ENCODE measurements at regions not wholly inside any gene's neighbourhood (a gene's known extent, or its start where the extent isn't known, plus 50 kb on each side); places are given as distances from the start of the nearest gene placed in this dataset.
"Not testable (repeated sequence)": the region's sequence is repeated elsewhere in the genome, so short reads cannot be mapped to it uniquely, and the experiment has no call there.

DNA sequence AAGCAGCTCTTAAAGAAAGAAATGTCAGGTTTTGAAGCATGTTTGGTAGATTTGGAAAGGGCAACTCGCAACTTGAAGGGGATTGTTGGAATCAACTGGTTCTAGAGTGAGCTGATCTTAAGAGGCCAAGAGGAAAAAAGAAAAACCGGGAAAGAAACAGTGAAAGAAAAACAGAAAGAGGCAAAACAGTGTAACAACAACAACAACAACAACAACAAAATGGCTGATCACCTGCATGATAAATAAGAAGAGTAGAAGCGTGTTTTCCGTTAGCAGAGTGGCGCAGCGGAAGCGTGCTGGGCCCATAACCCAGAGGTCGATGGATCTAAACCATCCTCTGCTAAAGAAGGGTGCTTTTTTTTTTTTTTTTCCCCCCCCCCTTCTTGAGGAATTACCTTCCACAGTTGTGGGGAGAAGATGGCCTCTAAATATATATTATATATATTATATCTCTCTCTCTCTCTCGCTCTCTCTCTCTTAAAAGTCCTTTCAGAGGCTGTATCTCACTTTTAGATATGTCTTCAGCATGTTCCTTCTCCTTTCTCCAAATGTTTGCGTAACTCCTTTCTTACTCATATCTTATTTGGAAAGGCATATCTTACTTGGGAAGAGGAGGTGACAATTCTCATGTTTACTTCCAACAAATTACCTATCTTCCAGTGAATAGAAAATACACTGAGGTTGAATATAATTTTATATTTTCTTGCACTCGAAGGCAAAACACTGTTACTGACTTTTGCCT lies 134.4 kb downstream of the OR2B2 start:
- ATAC-seq (replicated peaks in 1 of 4) = no peak
- CTCF ChIA-PET = no interaction called here
- peaks cover 4 to 19% of the 10 kb centered on the region in 2 donors for H3K27me3 Mint-ChIP-seq

DNA sequence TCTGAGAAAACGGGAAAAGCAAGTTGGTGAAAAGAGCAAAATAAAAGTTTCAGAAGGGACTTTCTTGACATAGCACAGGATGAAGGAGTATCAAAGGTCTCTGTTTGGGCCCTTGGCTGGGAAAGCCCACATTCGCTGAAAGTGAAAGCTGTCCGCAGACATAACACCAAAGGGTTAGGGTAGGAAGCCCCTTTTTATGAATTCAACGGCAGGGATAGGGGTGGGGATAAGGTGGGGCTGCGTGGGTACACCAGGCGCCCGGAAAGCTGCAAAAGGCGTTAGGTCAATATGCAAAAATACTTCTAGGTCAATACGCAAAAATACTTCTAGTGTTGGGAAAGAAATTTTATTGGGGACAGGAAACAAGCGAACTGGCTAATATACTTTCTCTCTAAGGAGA lies 135.1 kb downstream of the OR2B2 start:
- WGBS (ENCODE audit: insufficient coverage) = 75% methylated on average over 9 of the region's 10 CpGs
- Mint-ChIP-seq H3K27ac (no peak overlapping the region), H3K9me3 (no peaks in the 10 kb centered on the region), H3K36me3 (no peaks in the 10 kb centered on the region), H3K4me3 (no peak overlapping the region), H3K27me3 (peaks cover 4 to 19% of the 10 kb centered on the region in 2 donors), H3K4me1 (peaks cover 4 to 5% (median 5%) of the 10 kb centered on the region in 3 donors)
- Histone ChIP-seq H3K4me1 (ENCODE audit: control insufficient read depth in 1 of 2, extremely low read depth in 1 of 2, insufficient read depth in 2 of 2, low read length in 2 of 2) (peaks cover 0 to 8% of the 10 kb centered on the region in 2 experiments), H3K27ac (ENCODE audit: low read length) (no peak overlapping the region), H3K27me3 (replicated peaks in 1 of 2; ENCODE audit: control insufficient read depth in 2 of 2, extremely low read depth in 1 of 2, insufficient read depth in 2 of 2, low read length in 1 of 2) (peaks cover 0 to 3% of the 10 kb centered on the region in 2 experiments), H3K4me3 (ENCODE audit: control insufficient read depth in 1 of 2, extremely low read depth in 1 of 2, low read length in 1 of 2) (no peak overlapping the region), H3K36me3 (ENCODE audit: control insufficient read depth in 2 of 2, extremely low read depth in 1 of 2, insufficient read depth in 1 of 2, low read length in 1 of 2) (no peaks in the 10 kb centered on the region), H3K9me3 (no peaks in the 10 kb centered on the region)
- ChIA-PET POLR2A (interaction anchor here in 1 of 2 donors (0.6 kb wide), 1 partner anchor 1959 kb away, joined by 3 read pairs; no protein-coding TSS in a partner anchor), CTCF (no interaction called here)
- ATAC-seq (replicated peaks in 1 of 4) (no peak), DNase-seq (no peak)

More for the DNA sequence above, 134.4 kb downstream of the OR2B2 start:
- no peak for DNase-seq
- POLR2A ChIA-PET = no interaction called here
- Mint-ChIP-seq H3K4me3 (no peak overlapping the region), H3K27ac (no peak overlapping the region), H3K4me1 (no peaks in the 10 kb centered on the region), H3K9me3 (no peaks in the 10 kb centered on the region), H3K36me3 (no peaks in the 10 kb centered on the region)
- H3K4me1 ChIP-seq (ENCODE audit: control insufficient read depth in 1 of 2, extremely low read depth in 1 of 2, insufficient read depth in 2 of 2, low read length in 2 of 2) = peaks cover 0 to 2% of the 10 kb centered on the region in 2 experiments
- no peak overlapping the region for H3K4me3 ChIP-seq (ENCODE audit: control insufficient read depth in 1 of 2, extremely low read depth in 1 of 2, low read length in 1 of 2)
- H3K9me3 ChIP-seq = no peaks in the 10 kb centered on the region
- no CpG with 5 or more reads among the region's 11 CpGs for WGBS (ENCODE audit: insufficient coverage)
- no peak overlapping the region for H3K27ac ChIP-seq (ENCODE audit: low read length)
- no peaks in the 10 kb centered on the region for H3K36me3 ChIP-seq (ENCODE audit: control insufficient read depth in 2 of 2, extremely low read depth in 1 of 2, insufficient read depth in 1 of 2, low read length in 1 of 2)
- H3K27me3 ChIP-seq (replicated peaks in 1 of 2; ENCODE audit: control insufficient read depth in 2 of 2, extremely low read depth in 1 of 2, insufficient read depth in 2 of 2, low read length in 1 of 2) = peaks cover 0 to 3% of the 10 kb centered on the region in 2 experiments

- Mint-ChIP-seq H3K36me3 (no peaks in the 10 kb centered on the region), H3K27me3 (peaks cover 4 to 19% of the 10 kb centered on the region in 2 donors)
- POLR2A ChIA-PET = interaction anchor here in 1 of 2 donors (0.6 kb wide), 1 partner anchor 1960 kb away, joined by 3 read pairs; no protein-coding TSS in a partner anchor
These were observed 135.7 kb downstream of the OR2B2 start for GRCh38 chr6:27776504-27776903.

GRCh38 chr6:27775796-27776184 lies 136.4 kb downstream of the OR2B2 start:
- ATAC-seq (replicated peaks in 1 of 4) = no peak
- Mint-ChIP-seq H3K27ac (no peak overlapping the region), H3K9me3 (no peaks in the 10 kb centered on the region), H3K27me3 (peaks cover 7 to 19% of the 10 kb centered on the region in 2 donors), H3K4me3 (no peak overlapping the region), H3K4me1 (peaks cover 8% of the 10 kb centered on the region in 3 donors), H3K36me3 (no peaks in the 10 kb centered on the region)
- H3K36me3 ChIP-seq (ENCODE audit: control insufficient read depth in 2 of 2, extremely low read depth in 1 of 2, insufficient read depth in 1 of 2, low read length in 1 of 2) = no peaks in the 10 kb centered on the region
- H3K27me3 ChIP-seq (replicated peaks in 1 of 2; ENCODE audit: control insufficient read depth in 2 of 2, extremely low read depth in 1 of 2, insufficient read depth in 2 of 2, low read length in 1 of 2) = peaks cover 0 to 3% of the 10 kb centered on the region in 2 experiments
- CTCF ChIA-PET = interaction anchor here in 1 of 2 donors (0.6 to 1.0 kb wide), 4 partner anchors 24 to 120 kb away, joined by 3 to 6 read pairs (median 3); no protein-coding TSS in a partner anchor
- peaks cover 0 to 12% of the 10 kb centered on the region in 2 experiments for H3K4me1 ChIP-seq (ENCODE audit: control insufficient read depth in 1 of 2, extremely low read depth in 1 of 2, insufficient read depth in 2 of 2, low read length in 2 of 2)
- no peak for DNase-seq
- WGBS (ENCODE audit: insufficient coverage) = 86% methylated on average over 3 of the region's 9 CpGs
- no peak overlapping the region for H3K27ac ChIP-seq (ENCODE audit: low read length)
- POLR2A ChIA-PET = interaction anchor here in 1 of 2 donors (0.6 kb wide), 1 partner anchor 92 kb away, joined by 4 read pairs; a partner anchor contains a TSS
- no peak overlapping the region for H3K4me3 ChIP-seq (ENCODE audit: control insufficient read depth in 1 of 2, extremely low read depth in 1 of 2, low read length in 1 of 2)
- H3K9me3 ChIP-seq = no peaks in the 10 kb centered on the region

More at GRCh38 chr6:27776504-27776903, 135.7 kb downstream of the OR2B2 start:
- Histone ChIP-seq H3K27me3 (replicated peaks in 1 of 2; ENCODE audit: control insufficient read depth in 2 of 2, extremely low read depth in 1 of 2, insufficient read depth in 2 of 2, low read length in 1 of 2) (peaks cover 0 to 3% of the 10 kb centered on the region in 2 experiments), H3K36me3 (ENCODE audit: control insufficient read depth in 2 of 2, extremely low read depth in 1 of 2, insufficient read depth in 1 of 2, low read length in 1 of 2) (no peaks in the 10 kb centered on the region), H3K4me3 (ENCODE audit: control insufficient read depth in 1 of 2, extremely low read depth in 1 of 2, low read length in 1 of 2) (no peak overlapping the region), H3K9me3 (no peaks in the 10 kb centered on the region), H3K27ac (ENCODE audit: low read length) (no peak overlapping the region), H3K4me1 (ENCODE audit: control insufficient read depth in 1 of 2, extremely low read depth in 1 of 2, insufficient read depth in 2 of 2, low read length in 2 of 2) (peaks cover 0 to 12% of the 10 kb centered on the region in 2 experiments)
- H3K9me3 Mint-ChIP-seq = no peaks in the 10 kb centered on the region
- no peak overlapping the region for H3K4me3 Mint-ChIP-seq
- no peak for ATAC-seq (replicated peaks in 1 of 4)
- H3K4me1 Mint-ChIP-seq = peaks cover 8% of the 10 kb centered on the region in 3 donors
- CTCF ChIA-PET = interaction anchor here in 1 of 2 donors (0.6 to 1.0 kb wide), 3 partner anchors 24 to 119 kb away, joined by 3 read pairs; no protein-coding TSS in a partner anchor
- no peak for DNase-seq
- H3K27ac Mint-ChIP-seq = no peak overlapping the region
- WGBS (ENCODE audit: insufficient coverage) = 75% methylated on average over 2 of the region's 4 CpGs

DNA sequence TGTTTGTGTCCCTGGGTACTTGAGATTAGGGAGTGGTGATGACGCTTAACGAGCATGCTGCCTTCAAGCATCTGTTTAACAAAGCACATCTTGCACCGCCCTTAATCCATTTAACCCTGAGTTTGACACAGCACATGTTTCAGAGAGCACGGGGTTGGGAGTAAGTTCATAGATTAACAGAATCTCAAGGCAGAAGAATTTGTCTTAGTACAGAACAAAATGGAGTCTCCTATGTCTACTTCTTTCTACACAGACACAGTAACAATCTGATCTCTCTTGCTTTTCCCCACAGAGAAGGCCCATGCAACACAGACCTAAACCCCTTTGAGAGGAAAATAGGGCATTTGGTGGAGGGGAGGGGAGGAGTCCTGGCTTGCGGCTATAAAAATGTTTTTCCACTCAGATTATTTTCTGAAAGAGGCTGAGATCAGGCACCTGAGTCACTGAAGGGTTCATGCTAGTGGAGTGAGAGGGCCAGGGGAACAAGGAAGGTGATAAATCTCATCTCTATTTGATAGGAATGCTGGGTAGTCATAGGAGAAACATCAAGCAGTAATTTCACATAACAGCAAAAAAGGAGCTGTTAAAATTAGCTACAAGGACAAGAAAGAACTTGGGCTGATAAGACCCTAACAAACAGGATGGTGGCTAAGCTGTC lies 136.9 kb downstream of the OR2B2 start:
- H3K27me3 Mint-ChIP-seq = peaks cover 7 to 18% of the 10 kb centered on the region in 2 donors
- H3K4me1 Mint-ChIP-seq; H3K27ac Mint-ChIP-seq; DNase-seq; ATAC-seq (replicated peaks in 1 of 4); H3K9me3 ChIP-seq; H3K4me3 ChIP-seq (ENCODE audit: control insufficient read depth in 1 of 2, extremely low read depth in 1 of 2, low read length in 1 of 2); H3K36me3 ChIP-seq (ENCODE audit: control insufficient read depth in 2 of 2, extremely low read depth in 1 of 2, insufficient read depth in 1 of 2, low read length in 1 of 2); H3K27me3 ChIP-seq (replicated peaks in 1 of 2; ENCODE audit: control insufficient read depth in 2 of 2, extremely low read depth in 1 of 2, insufficient read depth in 2 of 2, low read length in 1 of 2); H3K27ac ChIP-seq (ENCODE audit: low read length); H3K4me3 Mint-ChIP-seq; H3K9me3 Mint-ChIP-seq; H3K36me3 Mint-ChIP-seq: not testable (repeated sequence)
- CTCF ChIA-PET = interaction anchor here in 1 of 2 donors (0.6 to 1.0 kb wide), 3 partner anchors 23 to 121 kb away, joined by 3 to 6 read pairs (median 3); no protein-coding TSS in a partner anchor
- no CpG with 5 or more reads among the region's 5 CpGs for WGBS (ENCODE audit: insufficient coverage)
- peaks cover 0 to 12% of the 10 kb centered on the region in 2 experiments for H3K4me1 ChIP-seq (ENCODE audit: control insufficient read depth in 1 of 2, extremely low read depth in 1 of 2, insufficient read depth in 2 of 2, low read length in 2 of 2)
- POLR2A ChIA-PET = interaction anchor here in 1 of 2 donors (0.6 kb wide), 1 partner anchor 92 kb away, joined by 4 read pairs; a partner anchor contains a TSS

DNA sequence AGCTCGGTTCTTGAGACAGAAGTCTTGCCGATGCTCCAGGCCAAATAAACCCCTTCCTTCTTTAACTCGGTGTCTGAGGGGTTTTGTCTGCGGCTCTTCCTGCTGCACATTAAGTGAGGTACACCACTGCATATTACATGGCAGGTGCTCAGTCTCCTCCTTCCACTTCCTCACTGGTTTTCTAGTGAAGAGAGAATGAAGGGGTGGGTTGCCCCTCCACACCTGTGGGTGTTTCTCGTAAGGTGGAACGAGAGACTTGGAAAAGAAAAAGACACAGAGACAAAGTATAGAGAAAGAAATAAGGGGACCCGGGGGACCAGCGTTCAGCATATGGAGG lies 138.0 kb downstream of the OR2B2 start:
- H3K9me3 ChIP-seq; H3K27ac ChIP-seq (ENCODE audit: low read length); ATAC-seq (replicated peaks in 1 of 4); H3K4me1 Mint-ChIP-seq; H3K36me3 ChIP-seq (ENCODE audit: control insufficient read depth in 2 of 2, extremely low read depth in 1 of 2, insufficient read depth in 1 of 2, low read length in 1 of 2); POLR2A ChIA-PET; H3K4me3 ChIP-seq (ENCODE audit: control insufficient read depth in 1 of 2, extremely low read depth in 1 of 2, low read length in 1 of 2); H3K9me3 Mint-ChIP-seq; H3K27me3 ChIP-seq (replicated peaks in 1 of 2; ENCODE audit: control insufficient read depth in 2 of 2, extremely low read depth in 1 of 2, insufficient read depth in 2 of 2, low read length in 1 of 2); H3K27ac Mint-ChIP-seq; H3K36me3 Mint-ChIP-seq; H3K4me3 Mint-ChIP-seq; DNase-seq: not testable (repeated sequence)
- 83% methylated on average over 1 of the region's 8 CpGs for WGBS (ENCODE audit: insufficient coverage)
- CTCF ChIA-PET = interaction anchor here in 1 of 2 donors (1.7 kb wide), 1 partner anchor 33 kb away, joined by 5 read pairs; a partner anchor contains a TSS
- peaks cover 12 to 22% of the 10 kb centered on the region in 2 donors for H3K27me3 Mint-ChIP-seq
- H3K4me1 ChIP-seq (ENCODE audit: control insufficient read depth in 1 of 2, extremely low read depth in 1 of 2, insufficient read depth in 2 of 2, low read length in 2 of 2) = peaks cover 0 to 12% of the 10 kb centered on the region in 2 experiments
